OCI-LY1 (cell line): ENCODE measurements at regions not wholly inside any gene's neighbourhood (a gene's known extent, or its start where the extent isn't known, plus 50 kb on each side); places are given as distances from the start of the nearest gene placed in this dataset.

Source experiments
- H2AFZ ChIP-seq: fragments of 200-600 bp; sonication (generic), shearing (Covaris generic); 2 replicates; pipeline ENCODE4 v1.6.0; 2014; ENCODE audit warnings: antibody characterized with exemption, mild to moderate bottlenecking, low read length
- H3F3A ChIP-seq: fragments of 200-600 bp; sonication (generic), shearing (Covaris generic); 2 replicates; pipeline ENCODE4 v1.6.0; 2014; ENCODE audit warnings: mild to moderate bottlenecking, antibody characterized with exemption, low read length, moderate library complexity; ENCODE audit not compliant: insufficient read depth
- H3K27ac ChIP-seq: fragments of 200-600 bp; sonication (generic); 2 replicates; pipeline ENCODE4 v1.5.1; 2014; ENCODE audit warnings: low read length, mixed run types, mild to moderate bottlenecking, low read depth; ENCODE audit not compliant: poor library complexity, severe bottlenecking
- H3K27me3 ChIP-seq: fragments of 200-600 bp; sonication (generic); 2 replicates; pipeline ENCODE4 v1.6.0; 2014; ENCODE audit warnings: antibody characterized with exemption, mild to moderate bottlenecking, low read length, moderate library complexity; ENCODE audit not compliant: insufficient read depth
- H3K36me3 ChIP-seq: fragments of 200-600 bp; sonication (generic); 2 replicates; pipeline ENCODE4 v1.6.1; 2014; ENCODE audit warnings: mild to moderate bottlenecking, antibody characterized with exemption, low read length, moderate library complexity, mixed read lengths; ENCODE audit not compliant: insufficient read depth
- H3K4me1 ChIP-seq: fragments of 200-600 bp; sonication (generic); 2 replicates; pipeline ENCODE4 v1.5.1; 2014; ENCODE audit warnings: mild to moderate bottlenecking, low read length, moderate library complexity; ENCODE audit not compliant: insufficient read depth, severe bottlenecking
- H3K4me2 ChIP-seq: fragments of 200-600 bp; sonication (generic), shearing (Covaris generic); 2 replicates; pipeline ENCODE4 v1.6.1; 2014; ENCODE audit warnings: low read length
- H3K4me3 ChIP-seq: fragments of 200-600 bp; sonication (generic); 2 replicates; pipeline ENCODE4 v1.5.1; 2014; ENCODE audit warnings: low read length, low read depth, mild to moderate bottlenecking, mixed read lengths; ENCODE audit not compliant: poor library complexity, severe bottlenecking
- H3K79me2 ChIP-seq: fragments of 200-600 bp; shearing (Covaris generic); 2 replicates; pipeline ENCODE4 v1.6.1; 2016; ENCODE audit warnings: mixed run types, low read length, mixed read lengths; ENCODE audit not compliant: insufficient read depth
- H3K9ac ChIP-seq: fragments of 200-600 bp; sonication (generic), shearing (Covaris generic); 2 replicates; pipeline ENCODE4 v1.6.1; 2014; ENCODE audit warnings: mild to moderate bottlenecking, low read length, mixed read lengths
- H3K9me2 ChIP-seq: fragments of 200-600 bp; sonication (generic), shearing (Covaris generic); 2 replicates; pipeline ENCODE4 v1.6.1; 2014; ENCODE audit warnings: low read depth, mild to moderate bottlenecking, low read length, mixed read lengths
- H3K9me3 ChIP-seq: fragments of 200-600 bp; shearing (Covaris generic); 2 replicates; pipeline ENCODE4 v1.6.1; 2014; ENCODE audit warnings: low read length, mixed read lengths
- H4K20me1 ChIP-seq: fragments of 200-600 bp; sonication (generic), shearing (Covaris generic); 2 replicates; pipeline ENCODE4 v1.6.0; 2016; ENCODE audit warnings: mild to moderate bottlenecking, low read length; ENCODE audit not compliant: insufficient read depth
- CTCF ChIP-seq: fragments of 200-600 bp; sonication (generic), shearing (Covaris generic); IDR thresholded peaks from 2 replicates; pipeline ENCODE4 v1.5.1; 2017; ENCODE audit warnings: mild to moderate bottlenecking, antibody characterized with exemption, low read length, moderate library complexity, mixed read lengths
- EZH2 ChIP-seq: fragments of 200-600 bp; sonication (generic), shearing (Covaris generic); IDR thresholded peaks from 2 replicates; pipeline ENCODE4 v1.8.0; 2017; ENCODE audit warnings: borderline replicate concordance, mixed run types, mild to moderate bottlenecking, antibody characterized with exemption, low read length, moderate library complexity, mixed read lengths

- Histone ChIP-seq H3K27me3 (no peaks in the 10 kb centered on the region), H3K4me2 (no peak overlapping the region), H2AFZ (no peak overlapping the region), H3F3A (no peaks in the 10 kb centered on the region), H3K27ac (no peak overlapping the region), H3K79me2 (no peaks in the 10 kb centered on the region), H3K36me3 (no peaks in the 10 kb centered on the region), H4K20me1 (no peaks in the 10 kb centered on the region), H3K9me3 (no peaks in the 10 kb centered on the region), H3K9ac (no peak overlapping the region), H3K4me1 (no peaks in the 10 kb centered on the region), H3K4me3 (no peak overlapping the region), H3K9me2 (no peaks in the 10 kb centered on the region)
- no peak for TF ChIP-seq CTCF
- no peak for TF ChIP-seq EZH2
These were observed 297.0 kb upstream of the NCAM2 start for GRCh38 chr21:20701235-20701634.

- no peaks in the 10 kb centered on the region for H3F3A ChIP-seq
- H3K27me3 ChIP-seq: no peaks in the 10 kb centered on the region
- no peak for TF ChIP-seq EZH2
- TF ChIP-seq CTCF: no peak
- H3K4me1 ChIP-seq: no peaks in the 10 kb centered on the region
- no peaks in the 10 kb centered on the region for H3K9me2 ChIP-seq
- H3K9ac ChIP-seq: no peak overlapping the region
- no peak overlapping the region for H2AFZ ChIP-seq
- no peak overlapping the region for H3K27ac ChIP-seq
- no peaks in the 10 kb centered on the region for H3K79me2 ChIP-seq
- H3K9me3 ChIP-seq: no peaks in the 10 kb centered on the region
- H3K36me3 ChIP-seq: no peaks in the 10 kb centered on the region
- no peak overlapping the region for H3K4me3 ChIP-seq
- no peak overlapping the region for H3K4me2 ChIP-seq
- no peaks in the 10 kb centered on the region for H4K20me1 ChIP-seq
These were observed 295.0 kb upstream of the NCAM2 start for GRCh38 chr21:20703112-20703767.

GRCh38 chr21:20720623-20721022 lies 277.6 kb upstream of the NCAM2 start:
- Histone ChIP-seq H3K9me3 (no peaks in the 10 kb centered on the region), H3F3A (no peaks in the 10 kb centered on the region), H3K27ac (no peak overlapping the region), H3K27me3 (no peaks in the 10 kb centered on the region), H3K9me2 (no peaks in the 10 kb centered on the region), H3K36me3 (no peaks in the 10 kb centered on the region), H3K9ac (no peak overlapping the region), H3K79me2 (no peaks in the 10 kb centered on the region), H2AFZ (no peak overlapping the region), H4K20me1 (no peaks in the 10 kb centered on the region), H3K4me3 (no peak overlapping the region), H3K4me2 (no peak overlapping the region), H3K4me1 (no peaks in the 10 kb centered on the region)
- no peak for TF ChIP-seq EZH2
- TF ChIP-seq CTCF: no peak
